ENCODE measurements at regions not wholly inside any gene's neighbourhood (a gene's known extent, or its start where the extent isn't known, plus 50 kb on each side); places are given as distances from the start of the nearest gene placed in this dataset.

- Histone ChIP-seq H3K36me3 (ENCODE audit: control insufficient read depth, insufficient read depth, low read length) (no peaks in the 10 kb centered on the region), H3K4me3 (replicated peaks; ENCODE audit: low read depth, low read length) (no peak overlapping the region), H3K27me3 (replicated peaks; ENCODE audit: control insufficient read depth, insufficient read depth, low read length) (no peaks in the 10 kb centered on the region)
- DNase-seq (ENCODE audit: extremely low read depth, insufficient read length), result no peak
- no peak for TF ChIP-seq CTCF (IDR thresholded peaks at IDR 0.05; ENCODE audit: insufficient read depth, low read length, poor library complexity, severe bottlenecking)
These were observed 1097.8 kb upstream of the SLC10A2 start for GRCh38 chr13:104163866-104164630.

GRCh38 chr13:104160536-104160935 is 1094.3 kb upstream of the SLC10A2 start:
- no peaks in the 10 kb centered on the region for H3K27me3 ChIP-seq (replicated peaks; ENCODE audit: control insufficient read depth, insufficient read depth, low read length)

GRCh38 chr13:104143760-104144416 is 1077.7 kb upstream of the SLC10A2 start:
- no peaks in the 10 kb centered on the region for H3K36me3 ChIP-seq (ENCODE audit: control insufficient read depth, insufficient read depth, low read length)
- TF ChIP-seq CTCF (IDR thresholded peaks at IDR 0.05; ENCODE audit: insufficient read depth, low read length, poor library complexity, severe bottlenecking), result no peak
- DNase-seq (ENCODE audit: extremely low read depth, insufficient read length), result no peak
- H3K27me3 ChIP-seq (replicated peaks; ENCODE audit: control insufficient read depth, insufficient read depth, low read length), result no peaks in the 10 kb centered on the region
- no peak overlapping the region for H3K4me3 ChIP-seq (replicated peaks; ENCODE audit: low read depth, low read length)

More at GRCh38 chr13:104160536-104160935, 1094.3 kb upstream of the SLC10A2 start:
- TF ChIP-seq CTCF (IDR thresholded peaks at IDR 0.05; ENCODE audit: insufficient read depth, low read length, poor library complexity, severe bottlenecking), result no peak
- no peaks in the 10 kb centered on the region for H3K36me3 ChIP-seq (ENCODE audit: control insufficient read depth, insufficient read depth, low read length)
- no peak overlapping the region for H3K4me3 ChIP-seq (replicated peaks; ENCODE audit: low read depth, low read length)
- no peak for DNase-seq (ENCODE audit: extremely low read depth, insufficient read length)

DNA sequence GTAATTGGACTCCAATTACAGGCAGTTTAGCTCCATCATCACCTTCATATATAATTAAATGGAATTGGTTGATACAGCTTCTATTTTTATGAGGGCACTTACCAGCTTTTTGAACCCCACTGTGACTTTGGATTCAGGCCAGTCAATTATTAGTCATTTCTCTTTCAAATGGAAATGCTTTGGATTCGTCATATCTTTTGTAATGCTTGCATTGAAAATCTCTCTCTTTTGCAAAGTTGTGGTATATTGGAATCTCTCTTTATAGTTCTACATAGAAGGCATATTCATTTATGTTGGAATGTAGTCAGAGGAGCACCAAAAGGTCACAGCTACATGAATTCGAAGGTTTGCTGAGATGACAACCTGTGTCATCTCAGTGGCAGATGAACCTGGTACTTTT is 1074.3 kb upstream of the SLC10A2 start:
- H3K4me3 ChIP-seq (replicated peaks; ENCODE audit: low read depth, low read length), result no peak overlapping the region
- H3K36me3 ChIP-seq (ENCODE audit: control insufficient read depth, insufficient read depth, low read length), result no peaks in the 10 kb centered on the region
- TF ChIP-seq CTCF (IDR thresholded peaks at IDR 0.05; ENCODE audit: insufficient read depth, low read length, poor library complexity, severe bottlenecking), result no peak
- DNase-seq (ENCODE audit: extremely low read depth, insufficient read length), result no peak
- no peaks in the 10 kb centered on the region for H3K27me3 ChIP-seq (replicated peaks; ENCODE audit: control insufficient read depth, insufficient read depth, low read length)

DNA sequence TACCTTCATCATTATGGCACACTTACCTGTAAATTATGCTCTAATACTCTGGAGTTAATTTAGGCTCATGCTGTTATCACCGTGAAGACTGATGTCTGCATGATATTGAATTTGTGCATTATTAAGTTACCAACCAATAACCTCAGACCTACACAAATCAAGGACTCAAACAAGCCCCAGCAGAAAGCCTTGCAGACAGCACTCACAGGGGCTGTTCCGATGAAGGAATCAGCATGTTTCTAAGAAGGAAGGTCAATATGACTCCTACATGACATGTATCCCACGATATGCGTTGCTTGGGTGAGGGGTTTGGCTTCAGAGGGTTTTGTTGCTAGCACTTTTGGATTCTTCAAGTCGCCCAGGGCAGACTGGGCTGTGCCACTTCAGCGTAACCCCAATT is 1071.2 kb upstream of the SLC10A2 start:
- no peaks in the 10 kb centered on the region for H3K27me3 ChIP-seq (replicated peaks; ENCODE audit: control insufficient read depth, insufficient read depth, low read length)
- no peaks in the 10 kb centered on the region for H3K36me3 ChIP-seq (ENCODE audit: control insufficient read depth, insufficient read depth, low read length)
- H3K4me3 ChIP-seq (replicated peaks; ENCODE audit: low read depth, low read length), result no peak overlapping the region
- DNase-seq (ENCODE audit: extremely low read depth, insufficient read length), result no peak
- no peak for TF ChIP-seq CTCF (IDR thresholded peaks at IDR 0.05; ENCODE audit: insufficient read depth, low read length, poor library complexity, severe bottlenecking)
